SU-DHL-6 (cell line): ENCODE measurements at regions not wholly inside any gene's neighbourhood (a gene's known extent, or its start where the extent isn't known, plus 50 kb on each side); places are given as distances from the start of the nearest gene placed in this dataset.

Experiments
- H2AFZ ChIP-seq: fragments of 200-600 bp; sonication (generic); 2 replicates; pipeline ENCODE4 v1.6.1; 2014; ENCODE audit warnings: low read depth, mild to moderate bottlenecking, moderate library complexity, mixed read lengths, antibody characterized with exemption, low read length; ENCODE audit not compliant: severe bottlenecking
- H3F3A ChIP-seq: fragments of 200-600 bp; shearing (Covaris generic); 2 replicates; pipeline ENCODE4 v1.6.0; 2016; ENCODE audit warnings: antibody characterized with exemption, mild to moderate bottlenecking; ENCODE audit not compliant: insufficient read depth
- H3K27ac ChIP-seq: fragments of 200-600 bp; sonication (generic); 2 replicates; pipeline ENCODE4 v1.5.1; 2016; ENCODE audit warnings: low read depth, mild to moderate bottlenecking, low read length, moderate library complexity, mixed read lengths
- H3K27me3 ChIP-seq: fragments of 200-600 bp; sonication (generic), shearing (Covaris generic); 2 replicates; pipeline ENCODE4 v1.6.0; 2014; ENCODE audit warnings: mild to moderate bottlenecking, low read length
- H3K36me3 ChIP-seq: fragments of 200-600 bp; sonication (generic); 2 replicates; pipeline ENCODE4 v1.6.1; 2014; ENCODE audit warnings: mild to moderate bottlenecking, low read length, mixed read lengths
- H3K4me2 ChIP-seq: fragments of 300-600, 200-600 bp; shearing (Covaris generic), sonication (generic); 2 replicates; pipeline ENCODE4 v1.6.0; 2014; ENCODE audit warnings: low read length, low read depth, mild to moderate bottlenecking; ENCODE audit not compliant: poor library complexity, severe bottlenecking
- H3K4me3 ChIP-seq: fragments of 200-600 bp; sonication (generic); 2 replicates; pipeline ENCODE4 v1.5.1; 2014; ENCODE audit warnings: antibody characterized with exemption, low read length, mild to moderate bottlenecking, mixed read lengths; ENCODE audit not compliant: insufficient read depth, poor library complexity, severe bottlenecking
- H3K79me2 ChIP-seq: fragments of 200-600 bp; sonication (generic); 2 replicates; pipeline ENCODE4 v1.6.1; 2014; ENCODE audit warnings: mild to moderate bottlenecking, low read length, moderate library complexity; ENCODE audit not compliant: insufficient read depth
- H3K9ac ChIP-seq: fragments of 200-600 bp; sonication (generic); 2 replicates; pipeline ENCODE4 v1.7.0; 2014; ENCODE audit warnings: mild to moderate bottlenecking, low read length
- H3K9me2 ChIP-seq: fragments of 200-600 bp; sonication (generic); replicated peaks from 2 replicates; pipeline ENCODE4 v1.6.1; 2014; ENCODE audit warnings: low read length; ENCODE audit not compliant: insufficient read depth
- H3K9me3 ChIP-seq: fragments of 200-600 bp; sonication (generic); 2 replicates; pipeline ENCODE4 v1.6.1; 2014; ENCODE audit warnings: low read length, mixed read lengths; ENCODE audit not compliant: insufficient read depth
- H4K20me1 ChIP-seq: fragments of 200-600 bp; sonication (generic); 2 replicates; pipeline ENCODE4 v1.6.1; 2014; ENCODE audit warnings: low read depth, mild to moderate bottlenecking, antibody characterized with exemption, low read length, moderate library complexity, mixed read lengths
- CTCF ChIP-seq: fragments of 200-600 bp; sonication (generic); IDR thresholded peaks from one replicate; pipeline ENCODE4 v1.5.1; 2017; ENCODE audit warnings: antibody characterized with exemption, mild to moderate bottlenecking, low read length, moderate library complexity; ENCODE audit not compliant: insufficient read depth, poor library complexity, severe bottlenecking
- EZH2phosphoT487 ChIP-seq: fragments of 200-600 bp; sonication (generic), shearing (Covaris generic); conservative IDR thresholded peaks from 2 replicates; pipeline ENCODE4 v1.6.1; 2018; ENCODE audit warnings: mild to moderate bottlenecking, antibody characterized with exemption, low read length, moderate library complexity, mixed read lengths

- Histone ChIP-seq H3K4me2 (no peak overlapping the region), H3F3A (no peaks in the 10 kb centered on the region), H2AFZ (no peak overlapping the region), H3K79me2 (no peaks in the 10 kb centered on the region), H3K9me3 (no peaks in the 10 kb centered on the region), H3K27me3 (no peaks in the 10 kb centered on the region), H3K36me3 (no peaks in the 10 kb centered on the region), H3K9me2 (no peaks in the 10 kb centered on the region), H4K20me1 (no peaks in the 10 kb centered on the region), H3K9ac (no peak overlapping the region), H3K4me3 (no peak overlapping the region), H3K27ac (no peak overlapping the region)
- TF ChIP-seq EZH2phosphoT487, result no peak
- no peak for TF ChIP-seq CTCF
These were observed 484.6 kb downstream of the OLFM4 start for GRCh38 chr13:53513226-53513625.

- TF ChIP-seq CTCF, result no peak
- no peak overlapping the region for H3K4me3 ChIP-seq
- H3K9me2 ChIP-seq, result no peaks in the 10 kb centered on the region
- H4K20me1 ChIP-seq, result no peaks in the 10 kb centered on the region
- no peak overlapping the region for H3K27ac ChIP-seq
- no peak overlapping the region for H3K9ac ChIP-seq
- H3F3A ChIP-seq, result no peaks in the 10 kb centered on the region
- H3K4me2 ChIP-seq, result no peak overlapping the region
- no peaks in the 10 kb centered on the region for H3K9me3 ChIP-seq
- no peaks in the 10 kb centered on the region for H3K79me2 ChIP-seq
- no peaks in the 10 kb centered on the region for H3K36me3 ChIP-seq
- no peak overlapping the region for H2AFZ ChIP-seq
- no peaks in the 10 kb centered on the region for H3K27me3 ChIP-seq
These were observed 491.5 kb downstream of the OLFM4 start for GRCh38 chr13:53520132-53520531.

- no peaks in the 10 kb centered on the region for H3K36me3 ChIP-seq
- H3F3A ChIP-seq, result no peaks in the 10 kb centered on the region
- H3K4me2 ChIP-seq, result no peak overlapping the region
- no peaks in the 10 kb centered on the region for H3K9me3 ChIP-seq
- H3K9ac ChIP-seq, result no peak overlapping the region
- no peaks in the 10 kb centered on the region for H4K20me1 ChIP-seq
- H3K4me3 ChIP-seq, result no peak overlapping the region
- H3K9me2 ChIP-seq, result no peaks in the 10 kb centered on the region
- H3K79me2 ChIP-seq, result no peaks in the 10 kb centered on the region
- no peak overlapping the region for H3K27ac ChIP-seq
- TF ChIP-seq CTCF (no peak), EZH2phosphoT487 (no peak)
- no peaks in the 10 kb centered on the region for H3K27me3 ChIP-seq
- no peak overlapping the region for H2AFZ ChIP-seq
These were observed 493.4 kb downstream of the OLFM4 start for GRCh38 chr13:53522034-53522433.

GRCh38 chr13:53537586-53537985 lies 509.0 kb downstream of the OLFM4 start:
- no peaks in the 10 kb centered on the region for H3K27me3 ChIP-seq
- no peaks in the 10 kb centered on the region for H3K36me3 ChIP-seq
- H3K79me2 ChIP-seq, result no peaks in the 10 kb centered on the region
- H3K27ac ChIP-seq, result no peak overlapping the region
- H3K4me2 ChIP-seq, result no peak overlapping the region
- H2AFZ ChIP-seq, result no peak overlapping the region
- H3K9me2 ChIP-seq, result no peaks in the 10 kb centered on the region
- H3K9me3 ChIP-seq, result no peaks in the 10 kb centered on the region
- no peak overlapping the region for H3K9ac ChIP-seq
- no peak for TF ChIP-seq CTCF
- no peak for TF ChIP-seq EZH2phosphoT487
- no peak overlapping the region for H3K4me3 ChIP-seq
- H4K20me1 ChIP-seq, result no peaks in the 10 kb centered on the region
- H3F3A ChIP-seq, result no peaks in the 10 kb centered on the region
